Lower lobe of right lung (tissue), 2 donors: ENCODE measurements at regions not wholly inside any gene's neighbourhood (a gene's known extent, or its start where the extent isn't known, plus 50 kb on each side); places are given as distances from the start of the nearest gene placed in this dataset.

Experiments
- ATAC-seq, 2 donors: fragments of 200-7000 bp; cut with Tn5 transposase; one replicate each; pipeline ENCODE4 v1.9.1; 2020 to 2022; ENCODE audit warnings: mild to moderate bottlenecking in 2 of 2, moderate library complexity in 2 of 2
- DNase-seq: peaks from one replicate; pipeline ENCODE4 v3.0.0-alpha.2; 2020
- H3K27ac ChIP-seq: fragments of 200-600 bp; one replicate; pipeline ENCODE4 v1.8.0; 2022
- H3K27me3 ChIP-seq: fragments of 200-600 bp; one replicate; pipeline ENCODE4 v1.8.0; 2022; ENCODE audit warnings: low read depth
- H3K36me3 ChIP-seq: fragments of 200-600 bp; one replicate; pipeline ENCODE4 v1.8.0; 2022; ENCODE audit warnings: mild to moderate bottlenecking
- H3K4me1 ChIP-seq: fragments of 200-600 bp; one replicate; pipeline ENCODE4 v1.8.0; 2022
- H3K4me3 ChIP-seq: fragments of 200-600 bp; one replicate; pipeline ENCODE4 v1.8.0; 2022; ENCODE audit warnings: mild to moderate bottlenecking
- H3K9me3 ChIP-seq: fragments of 200-600 bp; one replicate; pipeline ENCODE4 v1.8.0; 2022
- CTCF ChIP-seq: fragments of 200-600 bp; IDR thresholded peaks from one replicate; pipeline ENCODE4 v1.8.0; 2022; ENCODE audit warnings: antibody characterized with exemption, mild to moderate bottlenecking
- intact Hi-C: fragments of 100-400 bp; cut with DNase I; formaldehyde crosslinking; loops from one replicate; pipeline ENCODE4 v1.11.0; 2022
- donor health status: DM: no; HTN: yes; CAD: no; lungs with severe emphysema.

- no peak for TF ChIP-seq CTCF
- Histone ChIP-seq H3K27ac (no peak overlapping the region), H3K4me1 (no peaks in the 10 kb centered on the region), H3K27me3 (no peaks in the 10 kb centered on the region), H3K4me3 (no peak overlapping the region), H3K36me3 (no peaks in the 10 kb centered on the region), H3K9me3 (no peaks in the 10 kb centered on the region)
- intact Hi-C loops: no loop called here
- no peak for DNase-seq
- ATAC-seq: no peak
Observed at GRCh38 chr15:59945036-59945435, 59.1 kb upstream of the FOXB1 start.

- DNase-seq (no peak), ATAC-seq (no peak)
- no peak for TF ChIP-seq CTCF
- intact Hi-C loops: no loop called here
- H3K36me3 ChIP-seq: no peaks in the 10 kb centered on the region
- H3K4me1 ChIP-seq: no peaks in the 10 kb centered on the region
- no peak overlapping the region for H3K27ac ChIP-seq
- H3K27me3 ChIP-seq: no peaks in the 10 kb centered on the region
- no peaks in the 10 kb centered on the region for H3K9me3 ChIP-seq
- H3K4me3 ChIP-seq: no peak overlapping the region
Observed at GRCh38 chr15:59941612-59942011, 62.5 kb upstream of the FOXB1 start.

GRCh38 chr15:59940928-59941327 lies 63.2 kb upstream of the FOXB1 start:
- no peaks in the 10 kb centered on the region for H3K9me3 ChIP-seq
- no peak for ATAC-seq
- H3K27ac ChIP-seq: no peak overlapping the region
- H3K4me3 ChIP-seq: no peak overlapping the region
- no peaks in the 10 kb centered on the region for H3K36me3 ChIP-seq
- DNase-seq: no peak
- H3K4me1 ChIP-seq: no peaks in the 10 kb centered on the region
- H3K27me3 ChIP-seq: no peaks in the 10 kb centered on the region
- intact Hi-C loops: no loop called here
- TF ChIP-seq CTCF: no peak

- intact Hi-C loops: no loop called here
- Histone ChIP-seq H3K27ac (no peak overlapping the region), H3K36me3 (no peaks in the 10 kb centered on the region), H3K4me3 (no peak overlapping the region), H3K4me1 (no peaks in the 10 kb centered on the region), H3K27me3 (no peaks in the 10 kb centered on the region), H3K9me3 (no peaks in the 10 kb centered on the region)
- TF ChIP-seq CTCF: no peak
- DNase-seq: no peak
- ATAC-seq: no peak
Observed at GRCh38 chr15:59940456-59940855, 63.7 kb upstream of the FOXB1 start.

- intact Hi-C loops: no loop called here
- no peaks in the 10 kb centered on the region for H3K4me1 ChIP-seq
- H3K9me3 ChIP-seq: no peaks in the 10 kb centered on the region
- H3K27me3 ChIP-seq: no peaks in the 10 kb centered on the region
- ATAC-seq (no peak), DNase-seq (no peak)
- no peak overlapping the region for H3K4me3 ChIP-seq
- TF ChIP-seq CTCF: no peak
- H3K27ac ChIP-seq: no peak overlapping the region
- H3K36me3 ChIP-seq: no peaks in the 10 kb centered on the region
Observed at GRCh38 chr15:59936741-59937140, 67.4 kb upstream of the FOXB1 start.

GRCh38 chr15:59933607-59934006 lies 70.5 kb upstream of the FOXB1 start:
- no peak overlapping the region for H3K27ac ChIP-seq
- H3K9me3 ChIP-seq: no peaks in the 10 kb centered on the region
- H3K4me1 ChIP-seq: no peaks in the 10 kb centered on the region
- DNase-seq: no peak
- no peak for ATAC-seq
- H3K27me3 ChIP-seq: no peaks in the 10 kb centered on the region
- H3K36me3 ChIP-seq: no peaks in the 10 kb centered on the region
- intact Hi-C loops: no loop called here
- H3K4me3 ChIP-seq: no peak overlapping the region
- TF ChIP-seq CTCF: no peak
